ENCODE measurements at regions not wholly inside any gene's neighbourhood (a gene's known extent, or its start where the extent isn't known, plus 50 kb on each side); places are given as distances from the start of the nearest gene placed in this dataset.
"Not testable (repeated sequence)": the region's sequence is repeated elsewhere in the genome, so short reads cannot be mapped to it uniquely, and the experiment has no call there.

- no peak for DNase-seq (ENCODE audit: low read depth, low spot score)
- intact Hi-C loops (cut with micrococcal nuclease; ENCODE audit: unreplicated experiment): loop anchor here (10.0 kb wide), 1 partner anchor 135 kb away; no protein-coding TSS in a partner anchor
- no peaks in the 10 kb centered on the region for H3K4me1 ChIP-seq (ENCODE audit: control insufficient read depth, insufficient read depth, low read length)
- no peaks in the 10 kb centered on the region for H3K9me3 ChIP-seq (ENCODE audit: control insufficient read depth, insufficient read depth, low read depth, low read length)
- TF ChIP-seq POLR2AphosphoS5 (IDR thresholded peaks at IDR 0.05; ENCODE audit: low read depth, low read length) (no peak), TCF7L2 (IDR thresholded peaks at IDR 0.05; ENCODE audit: low read depth, low read length) (no peak), REST (IDR thresholded peaks at IDR 0.05; ENCODE audit: insufficient read depth in 1 of 2, low read depth in 2 of 2, low read length in 1 of 2) (no peak), CTCF (IDR thresholded peaks at IDR 0.05) (no peak), SIN3A (IDR thresholded peaks at IDR 0.05; ENCODE audit: borderline replicate concordance, insufficient read depth, low read depth, low read length) (no peak)
- in situ Hi-C loops (cut with HindIII; ENCODE audit: low pct_unique_long_range_greater_than_20kb, low sequenced_read_pairs): no loop called here
- H3K4me3 ChIP-seq (ENCODE audit: low read depth in 2 of 2, low read length in 2 of 2): no peak overlapping the region
- POLR2A ChIA-PET: no interaction called here
- H3K27ac ChIP-seq (ENCODE audit: low read length): no peak overlapping the region
- BruUV-seq (replicated peaks): no TSS peak
- H3K36me3 ChIP-seq (ENCODE audit: control insufficient read depth, insufficient read depth, low read length): no peaks in the 10 kb centered on the region
- CTCF ChIA-PET: no interaction called here
- peaks cover 2% of the 10 kb centered on the region; the same call in 1 of the 2 replicates for H3K27me3 ChIP-seq (ENCODE audit: control insufficient read depth, insufficient read depth, low read length)
- ATAC-seq: no peak
These were observed 164.8 kb upstream of the MSX2 start for GRCh38 chr5:174559566-174560090.

- Histone ChIP-seq H3K36me3 (ENCODE audit: control insufficient read depth, insufficient read depth, low read length) (no peaks in the 10 kb centered on the region), H3K4me1 (ENCODE audit: control insufficient read depth, insufficient read depth, low read length) (no peaks in the 10 kb centered on the region), H3K9me3 (ENCODE audit: control insufficient read depth, insufficient read depth, low read depth, low read length) (no peaks in the 10 kb centered on the region), H3K27ac (ENCODE audit: low read length) (no peak overlapping the region), H3K27me3 (ENCODE audit: control insufficient read depth, insufficient read depth, low read length) (peaks cover 2% of the 10 kb centered on the region; the same call in 1 of the 2 replicates), H3K4me3 (ENCODE audit: low read depth in 2 of 2, low read length in 2 of 2) (no peak overlapping the region)
- intact Hi-C loops (cut with micrococcal nuclease; ENCODE audit: unreplicated experiment) (loop anchor here (10.0 kb wide), 1 partner anchor 136 kb away; no protein-coding TSS in a partner anchor), in situ Hi-C loops (cut with HindIII; ENCODE audit: low pct_unique_long_range_greater_than_20kb, low sequenced_read_pairs) (no loop called here)
- DNase-seq (ENCODE audit: low read depth, low spot score) (no peak), ATAC-seq (no peak)
- CTCF ChIA-PET: no interaction called here
- BruUV-seq (replicated peaks): no TSS peak
- TF ChIP-seq CTCF (IDR thresholded peaks at IDR 0.05) (no peak), TCF7L2 (IDR thresholded peaks at IDR 0.05; ENCODE audit: low read depth, low read length) (no peak), SIN3A (IDR thresholded peaks at IDR 0.05; ENCODE audit: borderline replicate concordance, insufficient read depth, low read depth, low read length) (no peak), REST (IDR thresholded peaks at IDR 0.05; ENCODE audit: insufficient read depth in 1 of 2, low read depth in 2 of 2, low read length in 1 of 2) (no peak), POLR2AphosphoS5 (IDR thresholded peaks at IDR 0.05; ENCODE audit: low read depth, low read length) (no peak)
- POLR2A ChIA-PET: no interaction called here
These were observed 163.5 kb upstream of the MSX2 start for GRCh38 chr5:174560861-174561260.

GRCh38 chr5:174563040-174563439 lies 161.3 kb upstream of the MSX2 start:
- H3K9me3 ChIP-seq (ENCODE audit: control insufficient read depth, insufficient read depth, low read depth, low read length); H3K4me1 ChIP-seq (ENCODE audit: control insufficient read depth, insufficient read depth, low read length); H3K36me3 ChIP-seq (ENCODE audit: control insufficient read depth, insufficient read depth, low read length); ATAC-seq; CTCF ChIA-PET; DNase-seq (ENCODE audit: low read depth, low spot score); H3K4me3 ChIP-seq (ENCODE audit: low read depth in 2 of 2, low read length in 2 of 2); POLR2A ChIA-PET; H3K27ac ChIP-seq (ENCODE audit: low read length); H3K27me3 ChIP-seq (ENCODE audit: control insufficient read depth, insufficient read depth, low read length); BruUV-seq (replicated peaks); in situ Hi-C loops (cut with HindIII; ENCODE audit: low pct_unique_long_range_greater_than_20kb, low sequenced_read_pairs): not testable (repeated sequence)
- intact Hi-C loops (cut with micrococcal nuclease; ENCODE audit: unreplicated experiment): loop anchor here (10.0 kb wide), 1 partner anchor 138 kb away; no protein-coding TSS in a partner anchor

All from Panc1 (cell line).